Activated T-cell treated with anti-CD3 and anti-CD28 coated beads, Interleukin-2, amount 50 U/mL, for 24 hours (primary cell): ENCODE measurements at regions not wholly inside any gene's neighbourhood (a gene's known extent, or its start where the extent isn't known, plus 50 kb on each side); places are given as distances from the start of the nearest gene placed in this dataset.

Experiments
- DNase-seq: peaks from one replicate; pipeline ENCODE4 v3.0.0-alpha.2; 2020
- H3K27ac Mint-ChIP-seq: 2 replicates; pipeline ENCODE4 v1.8.0; 2020; ENCODE audit warnings: mild to moderate bottlenecking, mixed read lengths
- H3K27me3 Mint-ChIP-seq: 2 replicates; pipeline ENCODE4 v1.8.0; 2020; ENCODE audit warnings: mixed read lengths
- H3K36me3 Mint-ChIP-seq: 2 replicates; pipeline ENCODE4 v1.8.0; 2020; ENCODE audit warnings: low read depth, mixed read lengths
- H3K4me1 Mint-ChIP-seq: 2 replicates; pipeline ENCODE4 v1.8.0; 2020; ENCODE audit warnings: low read depth, mixed read lengths
- H3K4me3 Mint-ChIP-seq: 2 replicates; pipeline ENCODE4 v1.8.0; 2020; ENCODE audit warnings: mild to moderate bottlenecking, moderate library complexity, mixed read lengths
- H3K9me3 Mint-ChIP-seq: 2 replicates; pipeline ENCODE4 v1.8.0; 2020; ENCODE audit warnings: mixed read lengths

DNA sequence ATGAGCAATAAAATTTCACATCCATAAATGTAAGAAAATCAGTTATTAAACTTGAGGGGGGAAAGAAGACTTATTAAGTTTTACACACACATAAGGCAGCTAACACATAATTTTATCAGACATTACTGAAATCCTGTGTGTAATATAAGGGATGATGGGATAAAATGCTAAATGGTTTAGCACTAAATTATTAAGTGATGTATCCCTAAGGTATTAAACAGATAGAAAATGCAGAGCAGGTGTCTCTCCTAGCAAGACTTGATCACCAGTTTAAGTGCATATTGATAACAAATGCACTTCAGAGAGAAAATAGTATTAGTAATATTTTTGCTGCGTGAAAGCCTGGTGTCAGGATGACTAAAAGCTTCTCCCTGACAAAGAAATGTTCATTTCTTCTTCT is 172.8 kb upstream of the ZFP64 start:
- no peaks in the 10 kb centered on the region for H3K9me3 Mint-ChIP-seq
- H3K4me3 Mint-ChIP-seq, result no peak overlapping the region
- H3K27ac Mint-ChIP-seq, result no peak overlapping the region
- no peaks in the 10 kb centered on the region for H3K27me3 Mint-ChIP-seq
- peaks cover 11% of the 10 kb centered on the region for H3K4me1 Mint-ChIP-seq
- no peaks in the 10 kb centered on the region for H3K36me3 Mint-ChIP-seq
- no peak for DNase-seq

DNA sequence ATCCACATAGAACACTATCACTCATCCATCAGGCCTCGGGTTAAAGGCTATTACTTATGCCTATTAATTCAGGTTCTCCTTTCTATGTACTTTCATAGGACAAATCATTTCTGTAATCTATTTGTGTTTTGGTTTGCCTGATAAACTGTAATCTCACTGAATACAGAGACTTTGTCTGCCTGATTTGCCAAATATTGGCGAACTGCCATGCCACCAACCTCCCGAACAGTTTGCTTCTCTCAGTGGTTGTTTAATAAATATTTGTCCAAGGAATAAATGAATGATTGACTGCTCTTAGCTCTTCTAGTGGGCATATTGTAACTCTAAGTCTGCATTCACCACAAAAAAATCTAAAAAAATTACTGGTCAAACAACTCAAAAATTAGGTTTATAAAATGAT is 170.1 kb upstream of the ZFP64 start:
- Mint-ChIP-seq H3K36me3 (no peaks in the 10 kb centered on the region), H3K9me3 (no peaks in the 10 kb centered on the region), H3K4me1 (peaks cover 11% of the 10 kb centered on the region), H3K27ac (no peak overlapping the region), H3K4me3 (no peak overlapping the region), H3K27me3 (no peaks in the 10 kb centered on the region)
- DNase-seq, result no peak

DNA sequence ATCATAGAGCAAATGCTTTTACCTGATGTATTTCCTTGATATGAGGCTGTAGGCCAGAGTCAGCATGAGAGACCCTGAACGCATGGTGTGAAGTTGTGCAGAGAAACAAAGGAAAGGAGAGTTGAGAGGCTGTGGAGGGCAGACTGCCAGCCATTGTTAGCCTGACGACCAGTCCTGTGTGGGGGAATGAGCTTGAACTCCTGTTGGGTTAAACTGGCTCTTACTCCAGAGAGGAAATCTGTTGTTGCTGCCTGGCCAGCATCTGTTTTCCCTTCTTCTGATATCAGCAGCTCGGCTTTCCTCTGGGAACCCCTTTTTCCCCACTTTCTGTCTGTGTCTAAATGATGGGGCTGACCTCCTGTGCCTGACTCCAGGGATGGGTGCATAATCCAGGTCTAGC is 158.2 kb upstream of the ZFP64 start:
- no peak for DNase-seq
- Mint-ChIP-seq H3K9me3 (no peaks in the 10 kb centered on the region), H3K36me3 (no peaks in the 10 kb centered on the region), H3K4me3 (no peak overlapping the region), H3K27ac (no peak overlapping the region), H3K4me1 (peaks cover 7% of the 10 kb centered on the region), H3K27me3 (no peaks in the 10 kb centered on the region)

DNA sequence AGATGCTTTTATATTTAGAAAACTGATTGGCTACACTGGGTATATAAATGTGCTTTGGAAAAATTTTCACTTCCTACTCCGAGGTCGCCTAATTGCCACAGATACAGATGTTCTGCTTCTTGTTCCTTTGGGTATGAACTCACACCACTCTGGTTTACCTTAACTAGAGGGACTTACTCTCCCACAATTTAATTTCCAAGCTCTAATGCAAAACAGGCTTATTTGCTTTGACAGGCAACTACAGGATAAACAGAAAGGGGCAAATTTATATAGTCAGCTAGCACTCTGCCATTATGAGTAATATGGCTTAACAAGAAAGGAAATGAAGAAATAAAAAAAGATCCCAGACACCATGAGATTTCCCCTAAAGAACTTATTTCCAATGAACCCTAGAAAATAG is 156.9 kb upstream of the ZFP64 start:
- Mint-ChIP-seq H3K27me3 (no peaks in the 10 kb centered on the region), H3K4me1 (peaks cover 7% of the 10 kb centered on the region), H3K36me3 (no peaks in the 10 kb centered on the region), H3K4me3 (no peak overlapping the region), H3K27ac (no peak overlapping the region), H3K9me3 (no peaks in the 10 kb centered on the region)
- DNase-seq, result no peak

DNA sequence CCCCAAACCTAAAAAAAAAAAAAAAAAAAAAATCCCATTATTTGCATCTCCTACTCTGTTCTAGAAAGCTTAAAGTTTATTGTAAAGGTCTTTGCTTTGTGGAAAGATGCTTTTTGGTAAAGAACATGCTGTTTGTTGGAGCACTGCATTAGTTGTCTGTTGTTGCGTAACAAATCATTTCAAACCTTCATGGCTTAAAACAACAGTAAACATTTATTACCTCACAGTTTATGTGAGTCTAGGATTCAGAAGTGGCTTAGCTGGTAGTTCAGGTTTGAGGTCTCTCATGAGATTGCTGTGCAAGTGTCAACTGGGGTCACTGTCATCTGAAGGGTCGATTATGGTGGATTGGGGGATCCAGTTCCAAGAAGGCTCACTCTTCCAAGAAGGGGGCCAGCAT is 155.2 kb upstream of the ZFP64 start:
- no peak overlapping the region for H3K27ac Mint-ChIP-seq
- no peaks in the 10 kb centered on the region for H3K27me3 Mint-ChIP-seq
- H3K4me1 Mint-ChIP-seq, result peaks cover 7% of the 10 kb centered on the region
- no peaks in the 10 kb centered on the region for H3K9me3 Mint-ChIP-seq
- no peaks in the 10 kb centered on the region for H3K36me3 Mint-ChIP-seq
- no peak for DNase-seq
- H3K4me3 Mint-ChIP-seq, result no peak overlapping the region

DNA sequence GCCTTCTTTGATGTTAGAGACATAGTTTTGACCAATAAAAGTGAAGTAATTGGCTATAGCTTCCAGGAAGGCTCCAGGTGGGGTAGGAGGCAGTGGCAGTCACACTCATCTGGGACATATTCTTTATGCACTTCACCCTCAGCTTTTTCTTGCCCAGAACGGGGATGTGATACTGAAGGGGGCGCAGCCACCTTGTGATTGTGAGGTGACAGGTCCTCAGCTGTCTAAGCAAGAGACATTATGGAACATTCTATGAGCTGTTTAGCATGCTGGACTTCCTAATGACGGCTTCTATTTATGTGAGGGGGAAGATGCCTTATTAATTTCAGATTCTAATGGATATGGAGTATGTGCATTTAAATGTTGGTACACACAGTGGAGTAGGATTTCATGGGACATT is 151.3 kb upstream of the ZFP64 start:
- Mint-ChIP-seq H3K27ac (no peak overlapping the region), H3K4me1 (peaks cover 8% of the 10 kb centered on the region), H3K4me3 (no peak overlapping the region), H3K9me3 (no peaks in the 10 kb centered on the region), H3K27me3 (no peaks in the 10 kb centered on the region), H3K36me3 (no peaks in the 10 kb centered on the region)
- no peak for DNase-seq

DNA sequence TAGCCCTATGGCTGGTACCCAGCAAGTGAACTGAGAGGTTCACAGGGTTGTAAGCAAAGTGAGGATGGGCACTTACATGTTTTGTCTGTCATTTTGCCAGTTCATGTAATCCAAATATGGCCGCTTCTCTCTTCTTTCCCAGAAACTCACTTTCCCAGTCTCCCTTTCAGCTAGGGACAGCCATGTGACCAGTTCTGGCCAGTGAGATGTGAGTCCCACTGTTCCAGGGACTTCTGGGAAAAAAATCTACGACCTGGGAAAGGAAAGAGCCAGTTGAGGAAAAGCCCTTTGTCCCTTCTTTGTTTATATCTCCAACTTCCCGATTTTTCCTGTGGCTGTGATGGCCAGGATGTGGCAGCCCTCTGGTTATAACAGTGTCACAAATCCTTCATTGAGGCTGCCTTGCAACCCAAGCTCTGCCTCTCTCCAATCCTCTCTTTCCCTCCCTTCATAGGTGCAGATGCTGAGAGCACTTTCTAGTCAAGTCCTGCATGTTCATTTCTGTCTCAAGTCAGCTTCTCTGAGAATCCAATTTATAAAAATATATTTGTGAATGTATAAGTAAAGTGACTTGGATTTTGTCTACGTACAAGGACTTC is 148.6 kb upstream of the ZFP64 start:
- no peak overlapping the region for H3K27ac Mint-ChIP-seq
- H3K9me3 Mint-ChIP-seq, result no peaks in the 10 kb centered on the region
- peaks cover 1% of the 10 kb centered on the region for H3K27me3 Mint-ChIP-seq
- peaks cover 8% of the 10 kb centered on the region for H3K4me1 Mint-ChIP-seq
- no peak overlapping the region for H3K4me3 Mint-ChIP-seq
- no peaks in the 10 kb centered on the region for H3K36me3 Mint-ChIP-seq
- DNase-seq, result no peak

DNA sequence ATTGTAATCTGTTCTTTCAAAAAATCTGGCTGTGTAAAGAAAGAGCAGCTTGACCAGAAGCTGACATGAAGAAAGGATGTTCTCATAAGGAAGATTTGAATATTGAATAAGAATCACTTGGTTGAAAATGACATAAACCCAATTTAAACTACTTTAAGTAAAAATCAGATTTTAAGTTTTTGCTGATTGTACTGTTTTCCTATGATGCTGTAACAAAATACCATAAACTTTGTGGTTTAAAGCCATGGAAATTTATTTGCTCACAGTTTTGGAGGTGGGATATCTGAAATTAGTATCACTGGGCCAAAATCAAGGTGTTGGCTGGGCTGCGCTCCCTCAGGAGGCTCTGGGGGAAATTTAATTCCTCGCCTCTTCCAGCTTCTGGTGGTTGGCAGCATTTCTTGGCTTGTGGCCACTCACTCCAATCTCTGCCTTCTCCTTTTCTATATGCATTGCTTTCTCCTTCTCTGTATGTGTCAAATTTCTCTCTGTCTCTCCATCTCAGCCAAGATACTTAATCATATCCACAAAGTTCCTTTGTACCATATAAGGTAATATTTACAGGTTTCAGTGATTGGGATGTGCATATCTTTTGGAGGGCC is 141.2 kb upstream of the ZFP64 start:
- peaks cover 8% of the 10 kb centered on the region for H3K27me3 Mint-ChIP-seq
- H3K9me3 Mint-ChIP-seq, result peaks cover 2% of the 10 kb centered on the region
- no peak overlapping the region for H3K4me3 Mint-ChIP-seq
- no peak for DNase-seq
- no peaks in the 10 kb centered on the region for H3K4me1 Mint-ChIP-seq
- H3K27ac Mint-ChIP-seq, result no peak overlapping the region
- H3K36me3 Mint-ChIP-seq, result no peaks in the 10 kb centered on the region

DNA sequence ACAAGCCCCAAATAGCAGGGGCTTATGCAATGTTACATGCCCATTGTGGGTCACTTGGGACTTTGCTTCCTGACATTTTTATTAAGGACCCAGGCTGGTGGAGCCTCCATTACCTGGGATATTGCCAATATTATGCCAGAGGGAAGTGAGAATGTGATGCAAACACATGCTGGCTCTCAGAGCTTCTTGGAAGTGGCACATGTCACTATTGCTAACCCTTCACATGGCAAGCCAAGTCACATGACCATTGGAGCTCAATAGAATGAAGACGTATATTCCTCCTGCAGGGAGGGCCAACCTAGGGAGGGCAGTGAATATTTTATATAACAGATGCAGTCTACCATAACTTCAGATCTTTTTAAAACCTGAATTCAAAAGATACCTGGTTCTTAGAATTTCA is 140.7 kb upstream of the ZFP64 start:
- Mint-ChIP-seq H3K9me3 (peaks cover 2% of the 10 kb centered on the region), H3K36me3 (no peaks in the 10 kb centered on the region), H3K27me3 (peaks cover 8% of the 10 kb centered on the region), H3K4me1 (no peaks in the 10 kb centered on the region), H3K4me3 (no peak overlapping the region), H3K27ac (no peak overlapping the region)
- no peak for DNase-seq

DNA sequence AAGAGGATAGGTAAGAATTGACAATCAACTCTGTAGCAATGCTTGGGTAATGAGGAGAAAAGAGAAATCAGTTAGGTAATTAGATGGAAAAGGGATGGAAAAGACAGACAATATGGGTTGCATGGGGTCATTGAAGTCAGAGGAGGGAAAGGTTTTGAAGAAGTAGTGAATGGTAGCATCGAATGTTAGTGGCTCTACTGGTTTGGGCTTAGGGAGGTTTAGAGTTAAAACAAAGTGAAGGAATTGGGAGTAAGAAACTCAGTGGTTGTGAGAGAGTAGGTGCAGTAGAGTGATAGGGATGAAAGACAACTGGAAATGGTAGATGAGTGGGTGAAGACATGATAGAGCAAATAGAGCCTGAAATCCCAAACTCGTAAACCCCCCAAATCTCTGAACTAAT is 140.1 kb upstream of the ZFP64 start:
- Mint-ChIP-seq H3K4me3 (no peak overlapping the region), H3K27ac (no peak overlapping the region), H3K27me3 (peaks cover 8% of the 10 kb centered on the region), H3K36me3 (no peaks in the 10 kb centered on the region), H3K4me1 (no peaks in the 10 kb centered on the region), H3K9me3 (peaks cover 2% of the 10 kb centered on the region)
- DNase-seq, result no peak

DNA sequence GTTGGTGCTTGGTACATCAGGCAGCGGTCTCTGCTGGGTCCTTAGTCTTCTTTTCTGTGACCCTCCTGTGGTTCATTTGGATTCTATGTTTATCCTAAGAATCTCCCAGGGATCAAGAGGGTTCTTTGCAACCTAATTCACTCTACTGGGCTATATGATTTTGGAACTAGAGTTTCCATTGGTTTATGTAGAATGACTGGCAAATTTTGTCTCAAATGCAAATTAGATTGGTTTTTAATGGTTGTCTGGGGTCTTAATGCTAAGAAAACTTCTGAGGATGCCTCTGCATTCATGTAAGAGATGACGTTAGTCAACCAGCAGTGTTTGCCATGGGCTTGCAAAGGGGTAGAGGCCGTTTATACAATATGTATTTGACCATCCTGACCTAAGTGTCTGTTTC is 129.8 kb upstream of the ZFP64 start:
- no peak overlapping the region for H3K4me3 Mint-ChIP-seq
- H3K36me3 Mint-ChIP-seq, result no peaks in the 10 kb centered on the region
- no peaks in the 10 kb centered on the region for H3K27me3 Mint-ChIP-seq
- H3K4me1 Mint-ChIP-seq, result no peaks in the 10 kb centered on the region
- H3K9me3 Mint-ChIP-seq, result no peaks in the 10 kb centered on the region
- no peak for DNase-seq
- H3K27ac Mint-ChIP-seq, result no peak overlapping the region

DNA sequence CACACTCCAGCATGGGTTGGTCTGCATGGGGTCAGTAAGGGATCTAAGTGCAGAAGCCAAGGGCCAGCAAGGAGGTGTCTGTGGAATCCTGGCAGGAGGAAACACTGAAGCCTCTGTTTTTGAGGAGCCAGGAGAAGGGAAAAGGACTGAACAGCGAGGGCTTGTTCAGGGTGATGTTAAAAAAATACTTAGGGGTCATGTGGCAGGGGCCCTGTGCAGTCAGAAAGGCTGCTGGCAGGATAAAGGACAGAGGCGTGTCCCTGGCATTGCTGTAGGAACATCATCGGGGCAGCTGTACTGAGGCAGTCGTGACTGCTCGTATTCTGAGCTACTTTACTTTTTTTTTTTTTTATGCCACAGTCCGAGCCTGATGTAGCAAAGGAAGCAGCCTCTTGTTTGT is 127.1 kb upstream of the ZFP64 start:
- Mint-ChIP-seq H3K36me3 (no peaks in the 10 kb centered on the region), H3K9me3 (no peaks in the 10 kb centered on the region), H3K4me3 (no peak overlapping the region), H3K4me1 (peaks cover 4% of the 10 kb centered on the region), H3K27ac (no peak overlapping the region), H3K27me3 (no peaks in the 10 kb centered on the region)
- DNase-seq, result no peak

DNA sequence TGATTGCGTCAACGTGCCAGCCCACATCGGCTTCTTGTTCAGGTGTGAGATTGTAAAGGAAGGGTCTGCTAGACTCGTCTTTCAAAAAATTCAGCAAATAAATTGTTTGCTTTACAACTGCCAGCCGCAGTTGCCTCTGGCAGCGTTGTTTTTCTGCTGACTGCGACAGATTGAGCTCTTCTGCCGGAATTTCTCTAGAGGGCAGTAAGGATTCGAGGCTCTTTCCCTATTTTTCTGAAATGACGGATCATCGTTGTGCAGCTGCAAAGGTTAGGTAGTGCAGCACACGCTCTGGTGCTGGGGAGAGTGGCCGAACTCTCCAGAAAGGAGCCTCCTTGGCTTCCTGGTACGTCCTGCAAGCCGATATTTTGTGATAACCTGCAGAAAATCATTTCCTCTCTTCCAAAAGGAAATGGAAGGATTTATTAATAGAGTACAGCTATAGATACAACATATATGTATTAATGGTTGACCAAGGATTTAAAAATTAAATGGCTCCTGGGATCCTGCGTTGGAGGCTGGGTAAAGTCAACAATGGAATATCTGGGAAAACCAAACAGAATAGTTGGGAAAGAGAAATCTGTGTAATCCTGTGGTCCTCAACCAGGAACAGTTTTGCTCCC is 121.9 kb upstream of the ZFP64 start:
- Mint-ChIP-seq H3K4me1 (peaks cover 19% of the 10 kb centered on the region), H3K4me3 (no peak overlapping the region), H3K9me3 (no peaks in the 10 kb centered on the region), H3K36me3 (no peaks in the 10 kb centered on the region), H3K27me3 (no peaks in the 10 kb centered on the region), H3K27ac (no peak overlapping the region)
- no peak for DNase-seq

DNA sequence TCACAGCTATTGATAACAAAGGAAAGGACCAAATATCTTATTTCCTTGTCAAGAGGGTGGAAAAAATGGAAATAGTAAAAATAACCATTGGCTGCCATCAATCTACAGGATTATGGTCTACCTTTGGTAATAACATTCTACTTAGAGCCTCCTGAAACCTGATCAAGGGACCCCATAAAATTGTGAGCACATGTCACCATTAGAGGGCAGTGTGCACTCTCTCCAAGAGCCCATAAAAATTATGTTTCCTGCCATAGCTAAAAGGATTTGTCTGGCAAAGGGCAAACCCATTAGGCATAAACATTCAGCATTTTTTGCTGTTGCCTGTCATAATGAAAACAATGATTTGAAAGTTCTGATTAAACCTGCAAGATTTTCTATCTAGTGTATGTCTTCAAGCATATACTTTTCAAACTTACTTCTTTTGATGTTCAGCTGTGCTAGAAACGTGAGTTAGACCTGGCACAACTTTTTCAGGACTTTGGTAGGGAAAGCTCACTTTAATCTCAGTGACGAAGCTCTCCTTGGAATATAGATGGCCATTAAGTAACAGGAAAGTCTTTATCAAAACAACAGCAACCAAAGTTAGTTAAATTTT is 120.7 kb upstream of the ZFP64 start:
- H3K4me3 Mint-ChIP-seq, result no peak overlapping the region
- H3K27ac Mint-ChIP-seq, result no peak overlapping the region
- H3K4me1 Mint-ChIP-seq, result peaks cover 28% of the 10 kb centered on the region
- H3K27me3 Mint-ChIP-seq, result no peaks in the 10 kb centered on the region
- H3K9me3 Mint-ChIP-seq, result no peaks in the 10 kb centered on the region
- H3K36me3 Mint-ChIP-seq, result no peaks in the 10 kb centered on the region
- no peak for DNase-seq

DNA sequence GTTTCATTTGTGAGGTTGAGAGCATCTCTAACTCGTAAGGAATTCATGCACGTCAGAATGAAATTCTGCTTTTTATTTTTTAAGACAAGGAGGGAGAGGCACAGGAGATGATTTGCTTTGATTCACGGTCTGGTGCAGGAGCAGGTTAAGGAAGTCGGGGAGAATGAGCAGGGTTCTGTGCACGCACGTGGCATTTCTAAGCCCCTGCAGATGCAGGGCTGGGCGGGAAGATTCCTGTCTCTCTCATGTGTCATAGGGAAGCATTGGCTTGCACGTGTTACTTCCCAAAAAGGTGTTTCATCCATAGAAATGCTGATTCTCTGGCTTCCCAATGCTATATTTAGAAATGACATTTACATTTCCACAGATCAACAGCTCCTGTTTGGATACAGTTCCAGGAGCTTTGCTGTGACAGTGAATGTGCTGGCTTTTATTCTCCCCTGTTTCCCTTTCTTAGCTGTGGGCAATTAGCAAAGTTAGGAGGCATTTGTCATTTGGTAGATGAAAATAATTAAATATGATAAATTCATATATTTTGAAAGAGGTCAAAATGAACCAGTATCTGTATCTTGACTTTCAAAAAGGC is 119.7 kb upstream of the ZFP64 start:
- no peaks in the 10 kb centered on the region for H3K27me3 Mint-ChIP-seq
- H3K4me3 Mint-ChIP-seq, result no peak overlapping the region
- H3K27ac Mint-ChIP-seq, result no peak overlapping the region
- H3K9me3 Mint-ChIP-seq, result no peaks in the 10 kb centered on the region
- H3K4me1 Mint-ChIP-seq, result peaks cover 35% of the 10 kb centered on the region
- no peak for DNase-seq
- no peaks in the 10 kb centered on the region for H3K36me3 Mint-ChIP-seq
